ENCODE measurements at regions not wholly inside any gene's neighbourhood (a gene's known extent, or its start where the extent isn't known, plus 50 kb on each side); places are given as distances from the start of the nearest gene placed in this dataset.

GRCh38 chr1:60541831-60542532 lies 468.4 kb upstream of the C1orf87 start:
- Mint-ChIP-seq H3K36me3 (no peaks in the 10 kb centered on the region), H3K27ac (no peak overlapping the region), H3K4me1 (no peaks in the 10 kb centered on the region), H3K27me3 (ENCODE audit: low read depth in 2 of 2) (no peaks in the 10 kb centered on the region), H3K4me3 (no peak overlapping the region), H3K9me3 (peaks cover 3 to 5% of the 10 kb centered on the region in 2 donors)
- ATAC-seq = no peak
- WGBS (ENCODE audit: insufficient coverage) = 94% methylated on average over 1 of the region's 2 CpGs
- TF ChIP-seq CTCF (IDR thresholded peaks at IDR 0.05) = no peak
- intact Hi-C loops (cut with micrococcal nuclease) = no loop called here
- Histone ChIP-seq H3K4me3 (ENCODE audit: low read length) (no peak overlapping the region), H3K27me3 (ENCODE audit: control insufficient read depth, insufficient read depth, low read length) (no peaks in the 10 kb centered on the region), H3K27ac (ENCODE audit: low read length) (no peak overlapping the region), H3K9me3 (ENCODE audit: control insufficient read depth, insufficient read depth, low read length) (no peaks in the 10 kb centered on the region), H3K4me1 (ENCODE audit: control insufficient read depth, insufficient read depth, low read length) (no peaks in the 10 kb centered on the region), H3K36me3 (ENCODE audit: control insufficient read depth, insufficient read depth, low read length) (no peaks in the 10 kb centered on the region)
- DNase-seq = no peak

GRCh38 chr1:60540141-60540540 lies 466.6 kb upstream of the C1orf87 start:
- H3K27me3 ChIP-seq (ENCODE audit: control insufficient read depth, insufficient read depth, low read length) = no peaks in the 10 kb centered on the region

GRCh38 chr1:60535713-60536112 lies 462.1 kb upstream of the C1orf87 start:
- DNase-seq (no peak), ATAC-seq (no peak)
- Mint-ChIP-seq H3K27me3 (ENCODE audit: low read depth in 2 of 2) (no peaks in the 10 kb centered on the region), H3K27ac (no peak overlapping the region), H3K4me3 (no peak overlapping the region), H3K36me3 (no peaks in the 10 kb centered on the region), H3K9me3 (peaks cover 4 to 11% of the 10 kb centered on the region in 2 donors), H3K4me1 (no peaks in the 10 kb centered on the region)
- Histone ChIP-seq H3K36me3 (ENCODE audit: control insufficient read depth, insufficient read depth, low read length) (no peaks in the 10 kb centered on the region), H3K27me3 (ENCODE audit: control insufficient read depth, insufficient read depth, low read length) (no peaks in the 10 kb centered on the region), H3K9me3 (ENCODE audit: control insufficient read depth, insufficient read depth, low read length) (no peaks in the 10 kb centered on the region), H3K4me1 (ENCODE audit: control insufficient read depth, insufficient read depth, low read length) (no peaks in the 10 kb centered on the region), H3K27ac (ENCODE audit: low read length) (no peak overlapping the region), H3K4me3 (ENCODE audit: low read length) (no peak overlapping the region)
- 83% methylated on average over 2 of the region's 2 CpGs for WGBS (ENCODE audit: insufficient coverage)
- no peak for TF ChIP-seq CTCF (IDR thresholded peaks at IDR 0.05)
- intact Hi-C loops (cut with micrococcal nuclease) = no loop called here

More at GRCh38 chr1:60540141-60540540, 466.6 kb upstream of the C1orf87 start:
- Histone ChIP-seq H3K4me3 (ENCODE audit: low read length) (no peak overlapping the region), H3K27ac (ENCODE audit: low read length) (no peak overlapping the region), H3K9me3 (ENCODE audit: control insufficient read depth, insufficient read depth, low read length) (no peaks in the 10 kb centered on the region), H3K36me3 (ENCODE audit: control insufficient read depth, insufficient read depth, low read length) (no peaks in the 10 kb centered on the region), H3K4me1 (ENCODE audit: control insufficient read depth, insufficient read depth, low read length) (no peaks in the 10 kb centered on the region)
- H3K4me1 Mint-ChIP-seq = no peaks in the 10 kb centered on the region
- no peak for TF ChIP-seq CTCF (IDR thresholded peaks at IDR 0.05)
- ATAC-seq = no peak
- no peaks in the 10 kb centered on the region for H3K27me3 Mint-ChIP-seq (ENCODE audit: low read depth in 2 of 2)
- WGBS (ENCODE audit: insufficient coverage) = 62% methylated on average over 12 of the region's 12 CpGs
- H3K4me3 Mint-ChIP-seq = no peak overlapping the region
- intact Hi-C loops (cut with micrococcal nuclease) = no loop called here
- DNase-seq = no peak
- no peak overlapping the region for H3K27ac Mint-ChIP-seq
- peaks cover 5 to 8% of the 10 kb centered on the region in 2 donors for H3K9me3 Mint-ChIP-seq
- no peaks in the 10 kb centered on the region for H3K36me3 Mint-ChIP-seq

GRCh38 chr1:60527567-60527966 lies 454.0 kb upstream of the C1orf87 start:
- Mint-ChIP-seq H3K36me3 (no peaks in the 10 kb centered on the region), H3K4me3 (no peak overlapping the region), H3K4me1 (no peaks in the 10 kb centered on the region), H3K27me3 (ENCODE audit: low read depth in 2 of 2) (no peaks in the 10 kb centered on the region), H3K9me3 (peaks cover 3 to 6% of the 10 kb centered on the region in 2 donors), H3K27ac (no peak overlapping the region)
- no peak for TF ChIP-seq CTCF (IDR thresholded peaks at IDR 0.05)
- Histone ChIP-seq H3K27ac (ENCODE audit: low read length) (no peak overlapping the region), H3K4me1 (ENCODE audit: control insufficient read depth, insufficient read depth, low read length) (no peaks in the 10 kb centered on the region), H3K9me3 (ENCODE audit: control insufficient read depth, insufficient read depth, low read length) (no peaks in the 10 kb centered on the region), H3K4me3 (ENCODE audit: low read length) (no peak overlapping the region), H3K27me3 (ENCODE audit: control insufficient read depth, insufficient read depth, low read length) (no peaks in the 10 kb centered on the region), H3K36me3 (ENCODE audit: control insufficient read depth, insufficient read depth, low read length) (no peaks in the 10 kb centered on the region)
- no peak for DNase-seq
- no peak for ATAC-seq
- intact Hi-C loops (cut with micrococcal nuclease) = no loop called here
